IMR-90 (cell line): ENCODE measurements at regions not wholly inside any gene's neighbourhood (a gene's known extent, or its start where the extent isn't known, plus 50 kb on each side); places are given as distances from the start of the nearest gene placed in this dataset.

Experiments used
- CEBPB ChIP-seq: IDR thresholded peaks from 2 replicates; pipeline ENCODE4 v1.6.1; 2012; ENCODE audit warnings: low read depth, low read length, improper control_type of control experiment
- POLR2A ChIP-seq: IDR thresholded peaks from 2 replicates; pipeline ENCODE4 v1.6.1; 2012; ENCODE audit warnings: mild to moderate bottlenecking, low read depth, low read length

- TF ChIP-seq CEBPB (no peak), POLR2A (no peak)
Observed at GRCh38 chr18:39591649-39592048, 2026.1 kb upstream of the CELF4 start.
